Fibroblast of lung (primary cell): ENCODE measurements at regions not wholly inside any gene's neighbourhood (a gene's known extent, or its start where the extent isn't known, plus 50 kb on each side); places are given as distances from the start of the nearest gene placed in this dataset.

Source experiments
- DNase-seq, 2 donors: peaks; one replicate each; pipeline versions ENCODE4 v3.0.0 to v3.0.0-alpha.2; 2010; ENCODE audit warnings: low read depth in 2 of 2
- H2AFZ ChIP-seq: 2 replicates; pipeline ENCODE4 v1.5.1; 2012; ENCODE audit warnings: low read length, control low read depth, inconsistent platforms
- H3K27ac ChIP-seq: 2 replicates; pipeline ENCODE4 v1.5.1; 2011; ENCODE audit warnings: low read length, control low read depth; ENCODE audit not compliant: insufficient read depth
- H3K27me3 ChIP-seq: 2 replicates; pipeline ENCODE4 v1.5.1; 2011; ENCODE audit warnings: mild to moderate bottlenecking, low read length; ENCODE audit not compliant: control insufficient read depth, insufficient read depth
- H3K36me3 ChIP-seq: 2 replicates; pipeline ENCODE4 v1.5.1; 2011; ENCODE audit warnings: low read length; ENCODE audit not compliant: control insufficient read depth, insufficient read depth
- H3K4me1 ChIP-seq: 2 replicates; pipeline ENCODE4 v1.5.1; 2011; ENCODE audit warnings: low read length; ENCODE audit not compliant: control insufficient read depth, insufficient read depth; ENCODE audit errors: extremely low read depth
- H3K4me2 ChIP-seq: 2 replicates; pipeline ENCODE4 v1.5.1; 2011; ENCODE audit warnings: low read length, control low read depth; ENCODE audit not compliant: insufficient read depth; ENCODE audit errors: extremely low read depth
- H3K4me3 ChIP-seq, 4 experiments: fragments of 200-600 bp in 1 of 4; sonication (generic) in 1 of 4; replicated peaks in 1 of 4; 2 replicates each; pipeline ENCODE4 v1.5.1; 2011 to 2016; ENCODE audit warnings: low read length in 4 of 4, low read depth in 3 of 4, mild to moderate bottlenecking in 3 of 4, control low read depth in 2 of 4, inconsistent platforms in 1 of 4, mixed read lengths in 1 of 4; ENCODE audit not compliant: insufficient read depth in 1 of 4; ENCODE audit errors: control extremely low read depth in 1 of 4
- H3K79me2 ChIP-seq: 2 replicates; pipeline ENCODE4 v1.5.1; 2012; ENCODE audit warnings: mild to moderate bottlenecking, low read length, inconsistent platforms; ENCODE audit not compliant: control insufficient read depth, insufficient read depth
- H3K9ac ChIP-seq: 2 replicates; pipeline ENCODE4 v1.5.1; 2011; ENCODE audit warnings: mild to moderate bottlenecking, low read length, control low read depth; ENCODE audit not compliant: insufficient read depth
- H3K9me3 ChIP-seq: 2 replicates; pipeline ENCODE4 v1.5.1; 2012; ENCODE audit warnings: low read depth, low read length; ENCODE audit not compliant: control insufficient read depth, insufficient read depth
- H4K20me1 ChIP-seq: 2 replicates; pipeline ENCODE4 v1.5.1; 2011; ENCODE audit warnings: low read length; ENCODE audit not compliant: control insufficient read depth, insufficient read depth; ENCODE audit errors: extremely low read depth
- EZH2 ChIP-seq: IDR thresholded peaks from 2 replicates; pipeline ENCODE4 v1.5.1; 2012; ENCODE audit warnings: low read length, control low read depth, mild to moderate bottlenecking; ENCODE audit errors: missing control alignments
- TF ChIP-seq, protein P1 (sequence below), 2 donors: IDR thresholded peaks in 1 of 2; conservative IDR thresholded peaks in 1 of 2; 1 replicate in 1 of 2; 2 replicates in 1 of 2; pipeline ENCODE4 v1.5.1; 2011 to 2012; ENCODE audit warnings: low read length in 2 of 2, control low read depth in 1 of 2, inconsistent platforms in 1 of 2, low read depth in 1 of 2, mild to moderate bottlenecking in 1 of 2

DNA sequence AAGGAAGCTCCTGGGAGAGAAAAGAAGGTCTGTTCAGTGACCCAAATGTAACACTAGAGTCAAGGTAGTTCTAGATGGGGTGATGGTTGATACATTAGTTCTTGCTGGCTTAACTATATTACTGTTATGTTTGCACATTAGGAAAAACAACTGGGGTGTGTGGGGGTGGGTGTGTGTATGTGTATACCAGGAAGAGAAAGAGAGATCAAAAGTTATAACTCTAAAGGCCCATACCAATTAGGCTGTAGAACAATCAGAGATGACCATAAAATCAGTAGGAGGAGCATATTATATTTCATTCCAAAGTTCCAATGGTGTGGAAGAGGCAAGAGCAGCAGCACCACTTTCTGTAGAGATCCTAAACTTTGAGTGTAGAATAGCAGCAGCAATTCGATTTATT, 134.7 kb upstream of the FMR1 start:
- Histone ChIP-seq H2AFZ (no peak overlapping the region), H3K79me2 (no peaks in the 10 kb centered on the region), H3K36me3 (no peaks in the 10 kb centered on the region), H3K27me3 (no peaks in the 10 kb centered on the region), H3K4me2 (no peak overlapping the region), H4K20me1 (no peaks in the 10 kb centered on the region), H3K27ac (no peak overlapping the region), H3K9ac (no peak overlapping the region), H3K4me1 (no peaks in the 10 kb centered on the region), H3K9me3 (no peaks in the 10 kb centered on the region), H3K4me3 (no peak overlapping the region)
- TF ChIP-seq, protein P1, sequence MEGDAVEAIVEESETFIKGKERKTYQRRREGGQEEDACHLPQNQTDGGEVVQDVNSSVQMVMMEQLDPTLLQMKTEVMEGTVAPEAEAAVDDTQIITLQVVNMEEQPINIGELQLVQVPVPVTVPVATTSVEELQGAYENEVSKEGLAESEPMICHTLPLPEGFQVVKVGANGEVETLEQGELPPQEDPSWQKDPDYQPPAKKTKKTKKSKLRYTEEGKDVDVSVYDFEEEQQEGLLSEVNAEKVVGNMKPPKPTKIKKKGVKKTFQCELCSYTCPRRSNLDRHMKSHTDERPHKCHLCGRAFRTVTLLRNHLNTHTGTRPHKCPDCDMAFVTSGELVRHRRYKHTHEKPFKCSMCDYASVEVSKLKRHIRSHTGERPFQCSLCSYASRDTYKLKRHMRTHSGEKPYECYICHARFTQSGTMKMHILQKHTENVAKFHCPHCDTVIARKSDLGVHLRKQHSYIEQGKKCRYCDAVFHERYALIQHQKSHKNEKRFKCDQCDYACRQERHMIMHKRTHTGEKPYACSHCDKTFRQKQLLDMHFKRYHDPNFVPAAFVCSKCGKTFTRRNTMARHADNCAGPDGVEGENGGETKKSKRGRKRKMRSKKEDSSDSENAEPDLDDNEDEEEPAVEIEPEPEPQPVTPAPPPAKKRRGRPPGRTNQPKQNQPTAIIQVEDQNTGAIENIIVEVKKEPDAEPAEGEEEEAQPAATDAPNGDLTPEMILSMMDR (conservative IDR thresholded peaks at IDR 0.05 in 1 of 2, IDR thresholded peaks at IDR 0.05 in 1 of 2; ENCODE audit: low read depth in 1 of 2, low read length in 2 of 2) = no peak
- no peak for TF ChIP-seq EZH2
- no peak for DNase-seq

DNA sequence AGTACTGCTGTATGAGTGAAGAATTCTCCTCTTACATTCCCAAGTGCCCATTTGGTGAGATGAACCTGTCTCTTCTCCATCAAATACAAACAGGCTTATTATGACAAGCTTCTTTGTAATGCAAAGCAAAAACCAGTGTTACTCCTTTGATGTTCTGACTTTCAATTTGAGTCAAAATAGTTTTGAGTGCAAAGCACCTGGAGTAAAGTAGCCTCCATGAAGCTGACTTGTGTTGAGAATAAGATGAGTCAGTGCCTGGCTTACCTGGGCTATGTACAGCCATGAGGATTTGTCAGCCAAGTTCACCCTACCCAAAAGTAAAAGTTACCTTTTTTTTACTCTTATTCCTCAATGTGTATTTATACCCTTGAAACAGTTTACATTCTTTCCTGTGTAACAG, 132.5 kb upstream of the FMR1 start:
- H3K9me3 ChIP-seq = no peaks in the 10 kb centered on the region
- no peak for DNase-seq
- H3K9ac ChIP-seq = no peak overlapping the region
- no peaks in the 10 kb centered on the region for H3K4me1 ChIP-seq
- no peak overlapping the region for H3K4me2 ChIP-seq
- H3K27me3 ChIP-seq = no peaks in the 10 kb centered on the region
- H2AFZ ChIP-seq = no peak overlapping the region
- H3K79me2 ChIP-seq = no peaks in the 10 kb centered on the region
- no peaks in the 10 kb centered on the region for H4K20me1 ChIP-seq
- H3K4me3 ChIP-seq = no peak overlapping the region
- no peak overlapping the region for H3K27ac ChIP-seq
- TF ChIP-seq, protein P1 (conservative IDR thresholded peaks at IDR 0.05 in 1 of 2, IDR thresholded peaks at IDR 0.05 in 1 of 2; ENCODE audit: low read depth in 1 of 2, low read length in 2 of 2) = no peak
- no peak for TF ChIP-seq EZH2
- no peaks in the 10 kb centered on the region for H3K36me3 ChIP-seq

DNA sequence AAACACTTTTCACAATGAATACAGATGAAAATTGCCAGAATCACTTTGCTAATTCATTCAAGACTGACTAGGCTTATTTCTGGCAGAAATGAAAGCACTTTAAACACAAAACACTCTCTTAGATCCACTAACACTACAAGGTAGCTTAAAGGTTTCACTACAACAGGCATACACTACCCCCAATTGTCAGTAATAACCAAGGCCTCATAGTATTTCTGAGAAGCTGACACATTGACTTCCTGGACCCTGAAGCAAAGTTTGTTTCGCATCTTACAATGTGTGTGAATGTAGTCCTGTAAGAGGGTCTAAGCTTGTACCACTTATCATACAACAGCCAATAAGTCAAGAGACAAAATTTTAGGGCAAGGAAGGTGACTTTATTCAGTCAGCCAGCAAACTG, 129.9 kb upstream of the FMR1 start:
- Histone ChIP-seq H3K27ac (no peak overlapping the region), H3K79me2 (no peaks in the 10 kb centered on the region), H2AFZ (no peak overlapping the region), H3K4me1 (no peaks in the 10 kb centered on the region), H3K4me3 (no peak overlapping the region), H4K20me1 (no peaks in the 10 kb centered on the region), H3K27me3 (no peaks in the 10 kb centered on the region), H3K9ac (no peak overlapping the region), H3K36me3 (no peaks in the 10 kb centered on the region), H3K4me2 (no peak overlapping the region), H3K9me3 (no peaks in the 10 kb centered on the region)
- TF ChIP-seq EZH2 = no peak
- TF ChIP-seq, protein P1 (conservative IDR thresholded peaks at IDR 0.05 in 1 of 2, IDR thresholded peaks at IDR 0.05 in 1 of 2; ENCODE audit: low read depth in 1 of 2, low read length in 2 of 2) = no peak
- no peak for DNase-seq
